CD4-positive, alpha-beta memory T cell (primary cell): ENCODE measurements at regions not wholly inside any gene's neighbourhood (a gene's known extent, or its start where the extent isn't known, plus 50 kb on each side); places are given as distances from the start of the nearest gene placed in this dataset.

Source experiments
- CTCF ChIA-PET: fragments of 350-600 bp; sonication (Branson Sonifier 250); formaldehyde crosslinking; loops from one replicate; lab custom pipeline; 2021; ENCODE audit warnings: inconsistent platforms; ENCODE audit not compliant: partially characterized antibody; lab: Charles Lee
- POLR2A ChIA-PET: fragments of 350-600 bp; sonication (Branson Sonifier 250); formaldehyde crosslinking; loops from one replicate; lab custom pipeline; 2021; ENCODE audit not compliant: partially characterized antibody; lab: Charles Lee
- DNase-seq, 5 donors: peaks; one replicate each; pipeline versions ENCODE4 v3.0.0 to v3.0.0-alpha.2; 2020 to 2022; ENCODE audit warnings: mixed read lengths in 1 of 5
- H3K27ac ChIP-seq: one replicate; pipeline ENCODE4 v1.7.0; 2013; ENCODE audit warnings: low read depth, low read length
- H3K27me3 ChIP-seq: 2 replicates; pipeline ENCODE4 v1.7.0; 2013; ENCODE audit warnings: mild to moderate bottlenecking, low read length, moderate library complexity; ENCODE audit not compliant: insufficient read depth
- H3K36me3 ChIP-seq: 2 replicates; pipeline ENCODE4 v1.7.0; 2013; ENCODE audit warnings: mild to moderate bottlenecking, low read length, moderate library complexity; ENCODE audit not compliant: insufficient read depth
- H3K4me1 ChIP-seq: 2 replicates; pipeline ENCODE4 v1.7.0; 2013; ENCODE audit warnings: mild to moderate bottlenecking, low read length, moderate library complexity; ENCODE audit not compliant: insufficient read depth
- H3K4me3 ChIP-seq, 2 donors: one replicate each; pipeline ENCODE4 v1.7.0; 2013; ENCODE audit warnings: low read length in 2 of 2, mild to moderate bottlenecking in 1 of 2
- H3K9me3 ChIP-seq, 2 donors: one replicate each; pipeline ENCODE4 v1.7.0; 2013; ENCODE audit warnings: low read length in 2 of 2, control low read depth in 1 of 2; ENCODE audit not compliant: control insufficient read depth in 1 of 2
- H3K27ac Mint-ChIP-seq, 7 donors: one replicate each; pipeline ENCODE4 v1.8.0; 2020 to 2021; ENCODE audit warnings: mixed read lengths in 7 of 7, mild to moderate bottlenecking in 6 of 7, inconsistent platforms in 3 of 7, moderate library complexity in 3 of 7
- H3K27me3 Mint-ChIP-seq, 2 donors: one replicate each; pipeline ENCODE4 v1.8.0; 2020 to 2021; ENCODE audit warnings: mixed read lengths in 2 of 2
- H3K36me3 Mint-ChIP-seq, 2 donors: one replicate each; pipeline ENCODE4 v1.8.0; 2020 to 2021; ENCODE audit warnings: mixed read lengths in 2 of 2, inconsistent platforms in 1 of 2, mild to moderate bottlenecking in 1 of 2
- H3K4me1 Mint-ChIP-seq, 4 donors: one replicate each; pipeline ENCODE4 v1.8.0; 2020 to 2021; ENCODE audit warnings: mixed read lengths in 4 of 4, mild to moderate bottlenecking in 1 of 4
- H3K4me3 Mint-ChIP-seq, 8 donors: one replicate each; pipeline ENCODE4 v1.8.0; 2020 to 2021; ENCODE audit warnings: mixed read lengths in 8 of 8, mild to moderate bottlenecking in 7 of 8, moderate library complexity in 6 of 8, inconsistent platforms in 3 of 8
- H3K9me3 Mint-ChIP-seq, 8 donors: one replicate each; pipeline ENCODE4 v1.8.0; 2020 to 2021; ENCODE audit warnings: mixed read lengths in 8 of 8, mild to moderate bottlenecking in 5 of 8, inconsistent platforms in 3 of 8, moderate library complexity in 1 of 8
- intact Hi-C: fragments of 100-400 bp; cut with micrococcal nuclease; formaldehyde crosslinking; loops from one replicate; pipeline ENCODE4 v1.15.1; 2023

- H3K27ac ChIP-seq: no peak overlapping the region
- no peaks in the 10 kb centered on the region for H3K4me1 Mint-ChIP-seq
- DNase-seq: no peak
- H3K36me3 ChIP-seq: no peaks in the 10 kb centered on the region
- no peak overlapping the region for H3K27ac Mint-ChIP-seq
- H3K9me3 ChIP-seq: no peaks in the 10 kb centered on the region
- intact Hi-C loops: no loop called here
- no peaks in the 10 kb centered on the region for H3K4me1 ChIP-seq
- H3K27me3 Mint-ChIP-seq: peaks cover 0 to 2% of the 10 kb centered on the region in 2 donors
- no peaks in the 10 kb centered on the region for H3K9me3 Mint-ChIP-seq
- H3K27me3 ChIP-seq: no peaks in the 10 kb centered on the region
- H3K4me3 ChIP-seq: no peak overlapping the region
- no peak overlapping the region for H3K4me3 Mint-ChIP-seq
- no peaks in the 10 kb centered on the region for H3K36me3 Mint-ChIP-seq
- ChIA-PET POLR2A (no interaction called here), CTCF (no interaction called here)
Observed at GRCh38 chr4:107253579-107254068, 217.5 kb upstream of the DKK2 start.

DNA sequence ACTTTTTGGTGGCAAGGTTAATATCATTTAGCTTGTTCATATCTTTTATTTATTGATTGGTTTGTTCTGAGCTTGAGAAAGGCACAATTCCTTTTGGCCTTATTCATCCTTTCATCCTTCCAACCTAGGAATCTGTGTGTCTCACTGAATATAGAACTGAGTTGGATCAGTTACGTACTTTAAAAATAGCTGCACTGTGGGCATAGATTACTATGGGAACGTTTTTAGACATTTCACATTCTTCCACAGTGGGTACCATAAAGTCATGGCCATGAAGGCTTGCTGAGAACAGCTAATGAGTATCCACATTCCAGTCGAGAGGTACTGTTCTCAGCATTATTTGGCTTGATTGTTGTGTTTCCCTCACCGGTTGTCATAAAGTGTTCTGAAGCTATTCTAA lies 217.0 kb upstream of the DKK2 start:
- DNase-seq: no peak
- Histone ChIP-seq H3K36me3 (no peaks in the 10 kb centered on the region), H3K4me1 (no peaks in the 10 kb centered on the region), H3K27me3 (no peaks in the 10 kb centered on the region), H3K27ac (no peak overlapping the region), H3K4me3 (no peak overlapping the region), H3K9me3 (no peaks in the 10 kb centered on the region)
- Mint-ChIP-seq H3K27me3 (peaks cover 0 to 2% of the 10 kb centered on the region in 2 donors), H3K4me3 (no peak overlapping the region), H3K9me3 (no peaks in the 10 kb centered on the region), H3K4me1 (no peaks in the 10 kb centered on the region), H3K27ac (no peak overlapping the region), H3K36me3 (no peaks in the 10 kb centered on the region)
- CTCF ChIA-PET: no interaction called here
- intact Hi-C loops: no loop called here
- POLR2A ChIA-PET: no interaction called here

GRCh38 chr4:107252571-107252970 lies 216.5 kb upstream of the DKK2 start:
- intact Hi-C loops: no loop called here
- no peaks in the 10 kb centered on the region for H3K4me1 ChIP-seq
- Mint-ChIP-seq H3K9me3 (no peaks in the 10 kb centered on the region), H3K4me1 (no peaks in the 10 kb centered on the region), H3K4me3 (no peak overlapping the region), H3K27ac (no peak overlapping the region), H3K27me3 (peaks cover 0 to 2% of the 10 kb centered on the region in 2 donors), H3K36me3 (no peaks in the 10 kb centered on the region)
- ChIA-PET POLR2A (no interaction called here), CTCF (no interaction called here)
- no peak overlapping the region for H3K4me3 ChIP-seq
- no peaks in the 10 kb centered on the region for H3K36me3 ChIP-seq
- no peaks in the 10 kb centered on the region for H3K27me3 ChIP-seq
- no peak overlapping the region for H3K27ac ChIP-seq
- no peaks in the 10 kb centered on the region for H3K9me3 ChIP-seq
- no peak for DNase-seq

- H3K27ac Mint-ChIP-seq: no peak overlapping the region
- H3K27me3 ChIP-seq: no peaks in the 10 kb centered on the region
- DNase-seq: no peak
- H3K27ac ChIP-seq: no peak overlapping the region
- H3K4me3 Mint-ChIP-seq: peak overlapping the region in 1 of 8 donors; percentile 2
- intact Hi-C loops: no loop called here
- no peaks in the 10 kb centered on the region for H3K9me3 Mint-ChIP-seq
- H3K27me3 Mint-ChIP-seq: peaks cover 0 to 2% of the 10 kb centered on the region in 2 donors
- H3K36me3 ChIP-seq: no peaks in the 10 kb centered on the region
- no peak overlapping the region for H3K4me3 ChIP-seq
- POLR2A ChIA-PET: no interaction called here
- no peaks in the 10 kb centered on the region for H3K9me3 ChIP-seq
- H3K4me1 Mint-ChIP-seq: no peaks in the 10 kb centered on the region
- H3K36me3 Mint-ChIP-seq: no peaks in the 10 kb centered on the region
- H3K4me1 ChIP-seq: no peaks in the 10 kb centered on the region
- CTCF ChIA-PET: no interaction called here
Observed at GRCh38 chr4:107248571-107248970, 212.5 kb upstream of the DKK2 start.

DNA sequence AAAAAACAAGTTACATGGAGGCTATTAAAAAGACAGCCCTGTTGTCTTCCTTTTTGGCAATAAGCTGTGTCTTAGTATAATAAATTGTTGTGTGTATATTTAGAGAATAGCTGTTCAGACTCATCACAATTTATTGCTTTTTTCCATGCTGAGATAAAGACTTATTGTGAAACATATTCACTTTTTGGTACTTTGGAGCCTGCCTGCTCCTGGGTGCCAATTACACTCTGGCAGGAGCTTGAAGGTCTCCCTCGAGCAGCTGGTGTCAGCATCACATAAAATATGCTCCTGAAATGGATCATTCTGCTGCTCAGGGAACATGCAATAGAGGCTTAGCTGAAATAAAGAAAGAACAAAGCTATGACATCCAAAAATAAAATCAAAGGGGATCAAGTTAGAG lies 211.6 kb upstream of the DKK2 start:
- Histone ChIP-seq H3K4me1 (no peaks in the 10 kb centered on the region), H3K27me3 (no peaks in the 10 kb centered on the region), H3K36me3 (no peaks in the 10 kb centered on the region), H3K27ac (no peak overlapping the region), H3K9me3 (no peaks in the 10 kb centered on the region), H3K4me3 (no peak overlapping the region)
- Mint-ChIP-seq H3K27ac (no peak overlapping the region), H3K9me3 (no peaks in the 10 kb centered on the region), H3K27me3 (peaks cover 0 to 2% of the 10 kb centered on the region in 2 donors), H3K4me1 (no peaks in the 10 kb centered on the region), H3K36me3 (no peaks in the 10 kb centered on the region), H3K4me3 (no peak overlapping the region)
- intact Hi-C loops: no loop called here
- DNase-seq: no peak
- CTCF ChIA-PET: no interaction called here
- POLR2A ChIA-PET: no interaction called here

DNA sequence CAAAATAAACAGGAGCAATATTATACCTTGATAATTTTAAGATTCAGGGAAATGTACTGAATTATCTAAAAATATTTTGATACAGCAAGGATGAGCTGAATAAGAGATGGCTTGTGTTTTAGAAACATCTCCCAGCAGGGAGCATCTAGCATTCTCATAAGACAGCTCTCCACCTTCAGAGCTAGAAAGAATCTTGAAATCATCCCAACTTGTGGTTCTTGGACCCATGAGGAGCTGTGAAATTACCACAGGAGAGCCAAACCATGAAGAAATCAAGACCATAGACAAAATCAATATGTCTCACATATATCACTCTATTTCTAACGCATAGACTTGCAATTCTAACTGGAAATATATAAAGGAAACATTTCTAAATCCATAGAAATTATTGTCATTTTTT lies 210.6 kb upstream of the DKK2 start:
- POLR2A ChIA-PET: no interaction called here
- Mint-ChIP-seq H3K9me3 (no peaks in the 10 kb centered on the region), H3K4me3 (no peak overlapping the region), H3K27me3 (peaks cover 0 to 2% of the 10 kb centered on the region in 2 donors), H3K4me1 (no peaks in the 10 kb centered on the region), H3K27ac (no peak overlapping the region), H3K36me3 (no peaks in the 10 kb centered on the region)
- CTCF ChIA-PET: no interaction called here
- H3K4me1 ChIP-seq: no peaks in the 10 kb centered on the region
- H3K4me3 ChIP-seq: no peak overlapping the region
- H3K36me3 ChIP-seq: no peaks in the 10 kb centered on the region
- H3K9me3 ChIP-seq: no peaks in the 10 kb centered on the region
- no peak for DNase-seq
- intact Hi-C loops: no loop called here
- H3K27me3 ChIP-seq: no peaks in the 10 kb centered on the region
- no peak overlapping the region for H3K27ac ChIP-seq

DNA sequence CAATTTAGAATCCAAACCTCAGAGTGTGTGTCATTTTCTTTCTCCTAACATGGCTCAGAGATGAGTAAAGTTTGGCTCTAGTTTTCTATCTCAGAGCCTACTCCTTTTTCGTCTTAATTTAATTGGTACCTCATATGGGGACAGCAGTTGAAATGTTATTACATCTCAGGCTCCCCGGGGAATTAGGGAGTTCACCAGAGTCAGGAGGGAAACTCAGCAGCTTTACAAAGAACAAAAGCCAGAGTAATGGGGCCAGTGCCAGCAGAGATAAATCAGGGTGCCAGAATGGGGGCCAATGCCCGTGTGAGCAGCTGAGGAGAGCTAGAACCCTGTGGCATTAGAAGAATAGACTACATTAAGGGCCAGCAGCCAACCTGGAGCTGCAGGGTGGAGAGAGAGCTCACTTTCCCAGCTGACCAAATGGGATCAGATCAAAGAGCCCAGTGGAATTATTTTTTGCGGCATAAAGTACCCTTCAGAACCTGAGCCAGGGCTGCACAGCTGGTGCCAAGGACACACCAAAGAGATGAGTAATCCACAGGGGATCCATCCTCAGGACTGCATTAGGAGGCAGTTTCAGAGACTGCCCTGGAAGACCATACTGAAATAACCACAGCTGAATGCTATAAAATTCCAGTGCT lies 207.1 kb upstream of the DKK2 start:
- no peaks in the 10 kb centered on the region for H3K9me3 ChIP-seq
- no peaks in the 10 kb centered on the region for H3K4me1 Mint-ChIP-seq
- no peaks in the 10 kb centered on the region for H3K36me3 ChIP-seq
- DNase-seq: no peak
- ChIA-PET CTCF (no interaction called here), POLR2A (no interaction called here)
- H3K9me3 Mint-ChIP-seq: peaks cover 0 to 2% (median 0%) of the 10 kb centered on the region in 8 donors
- H3K36me3 Mint-ChIP-seq: no peaks in the 10 kb centered on the region
- H3K4me3 ChIP-seq: no peak overlapping the region
- H3K4me1 ChIP-seq: no peaks in the 10 kb centered on the region
- no peaks in the 10 kb centered on the region for H3K27me3 ChIP-seq
- intact Hi-C loops: no loop called here
- H3K27ac ChIP-seq: no peak overlapping the region
- H3K27ac Mint-ChIP-seq: no peak overlapping the region
- no peak overlapping the region for H3K4me3 Mint-ChIP-seq
- H3K27me3 Mint-ChIP-seq: no peaks in the 10 kb centered on the region
